ENCODE measurements at regions not wholly inside any gene's neighbourhood (a gene's known extent, or its start where the extent isn't known, plus 50 kb on each side); places are given as distances from the start of the nearest gene placed in this dataset.

- no peak for TF ChIP-seq ZNF274 (IDR thresholded peaks at IDR 0.05; ENCODE audit: low read depth, low read length)
- no peak for TF ChIP-seq SUZ12 (IDR thresholded peaks at IDR 0.05; ENCODE audit: extremely low read depth, insufficient read depth, insufficient read length)
Observed at GRCh38 chr2:172155752-172156151, 53.1 kb upstream of the DLX2 start.

Measured in NT2/D1 (cell line).